OCI-LY7 (cell line): ENCODE measurements at regions not wholly inside any gene's neighbourhood (a gene's known extent, or its start where the extent isn't known, plus 50 kb on each side); places are given as distances from the start of the nearest gene placed in this dataset.

Experiments
- BruUV-seq: library from RNA; stranded (reverse); fragments of 400-500 nt; replicated peaks from 2 replicates; lab custom pipeline; 2021; lab: Mats Ljungman, UMichigan
- CTCF ChIA-PET: fragments of 300-600 bp; sonication (Branson Sonifier 250); formaldehyde crosslinking; loops from one replicate; lab custom pipeline; 2022; ENCODE audit warnings: antibody characterized with exemption; ENCODE audit not compliant: unreplicated experiment; lab: Charles Lee
- POLR2A ChIA-PET: fragments of 300-600 bp; sonication (Branson Sonifier 250); formaldehyde crosslinking; loops from one replicate; lab custom pipeline; 2022; ENCODE audit warnings: antibody characterized with exemption; lab: Charles Lee
- DNase-seq: peaks from one replicate; pipeline ENCODE4 v3.0.0-alpha.2; 2015; ENCODE audit warnings: low spot score
- H2AFZ ChIP-seq: fragments of 200-600 bp; sonication (generic), shearing (Covaris generic); 2 replicates; pipeline ENCODE4 v1.6.1; 2014; ENCODE audit warnings: mild to moderate bottlenecking, antibody characterized with exemption, low read length, moderate library complexity
- H3K27ac ChIP-seq: fragments of 200-600 bp; sonication (generic); 2 replicates; pipeline ENCODE4 v1.5.1; 2014; ENCODE audit warnings: mixed run types, low read depth, mild to moderate bottlenecking, moderate library complexity, low read length, inconsistent platforms; ENCODE audit not compliant: poor library complexity, severe bottlenecking
- H3K36me3 ChIP-seq: fragments of 200-600 bp; sonication (generic); 2 replicates; pipeline ENCODE4 v1.6.1; 2014; ENCODE audit warnings: mild to moderate bottlenecking, antibody characterized with exemption, low read length, moderate library complexity, mixed read lengths; ENCODE audit not compliant: insufficient read depth
- H3K4me1 ChIP-seq: fragments of 200-600 bp; sonication (generic); 2 replicates; pipeline ENCODE4 v1.5.1; 2014; ENCODE audit warnings: mild to moderate bottlenecking, low read length; ENCODE audit not compliant: insufficient read depth, poor library complexity, severe bottlenecking
- H3K4me2 ChIP-seq: fragments of 200-600 bp; sonication (generic); 2 replicates; pipeline ENCODE4 v1.6.1; 2014; ENCODE audit warnings: mild to moderate bottlenecking, low read length
- H3K4me3 ChIP-seq: fragments of 200-600 bp; sonication (generic); 2 replicates; pipeline ENCODE4 v1.5.1; 2014; ENCODE audit warnings: mild to moderate bottlenecking, low read depth, low read length; ENCODE audit not compliant: poor library complexity, severe bottlenecking
- H3K79me2 ChIP-seq: fragments of 200-600 bp; sonication (generic); 2 replicates; pipeline ENCODE4 v1.6.1; 2016; ENCODE audit warnings: low read depth, mild to moderate bottlenecking, low read length, moderate library complexity, mixed read lengths; ENCODE audit not compliant: insufficient read depth
- H3K9me2 ChIP-seq: fragments of 200-600 bp; sonication (generic); 2 replicates; pipeline ENCODE4 v1.6.1; 2016; ENCODE audit warnings: mild to moderate bottlenecking, low read length, mixed read lengths; ENCODE audit not compliant: insufficient read depth
- H3K9me3 ChIP-seq: fragments of 200-600 bp; sonication (generic); 2 replicates; pipeline ENCODE4 v1.6.1; 2014; ENCODE audit warnings: mild to moderate bottlenecking, mixed run types, low read length, mixed read lengths
- H4K20me1 ChIP-seq: fragments of 200-600 bp; sonication (generic); 2 replicates; pipeline ENCODE4 v1.6.1; 2014; ENCODE audit warnings: mild to moderate bottlenecking, antibody characterized with exemption, low read length, moderate library complexity, mixed read lengths; ENCODE audit not compliant: insufficient read depth
- EZH2phosphoT487 ChIP-seq: fragments of 200-600 bp; sonication (generic); IDR thresholded peaks from 2 replicates; pipeline ENCODE4 v1.6.1; 2018; ENCODE audit warnings: low read depth, borderline replicate concordance, mild to moderate bottlenecking, mixed run types, antibody characterized with exemption, low read length, moderate library complexity, mixed read lengths
- intact Hi-C: fragments of 100-400 bp; cut with micrococcal nuclease; formaldehyde crosslinking; loops from one replicate; pipeline ENCODE4 v1.10.0; 2022; ENCODE audit not compliant: unreplicated experiment
- TF ChIP-seq, protein P1 (sequence below): fragments of 200-600 bp; sonication (generic); conservative IDR thresholded peaks from 2 replicates; pipeline ENCODE4 v1.5.1; 2014; ENCODE audit warnings: mild to moderate bottlenecking, antibody characterized with exemption, low read length, moderate library complexity, mixed read lengths

- no peaks in the 10 kb centered on the region for H3K4me1 ChIP-seq
- H3K4me3 ChIP-seq: no peak overlapping the region
- no peak for DNase-seq
- H4K20me1 ChIP-seq: no peaks in the 10 kb centered on the region
- TF ChIP-seq EZH2phosphoT487: no peak
- TF ChIP-seq, protein P1, sequence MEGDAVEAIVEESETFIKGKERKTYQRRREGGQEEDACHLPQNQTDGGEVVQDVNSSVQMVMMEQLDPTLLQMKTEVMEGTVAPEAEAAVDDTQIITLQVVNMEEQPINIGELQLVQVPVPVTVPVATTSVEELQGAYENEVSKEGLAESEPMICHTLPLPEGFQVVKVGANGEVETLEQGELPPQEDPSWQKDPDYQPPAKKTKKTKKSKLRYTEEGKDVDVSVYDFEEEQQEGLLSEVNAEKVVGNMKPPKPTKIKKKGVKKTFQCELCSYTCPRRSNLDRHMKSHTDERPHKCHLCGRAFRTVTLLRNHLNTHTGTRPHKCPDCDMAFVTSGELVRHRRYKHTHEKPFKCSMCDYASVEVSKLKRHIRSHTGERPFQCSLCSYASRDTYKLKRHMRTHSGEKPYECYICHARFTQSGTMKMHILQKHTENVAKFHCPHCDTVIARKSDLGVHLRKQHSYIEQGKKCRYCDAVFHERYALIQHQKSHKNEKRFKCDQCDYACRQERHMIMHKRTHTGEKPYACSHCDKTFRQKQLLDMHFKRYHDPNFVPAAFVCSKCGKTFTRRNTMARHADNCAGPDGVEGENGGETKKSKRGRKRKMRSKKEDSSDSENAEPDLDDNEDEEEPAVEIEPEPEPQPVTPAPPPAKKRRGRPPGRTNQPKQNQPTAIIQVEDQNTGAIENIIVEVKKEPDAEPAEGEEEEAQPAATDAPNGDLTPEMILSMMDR: no peak
- H3K79me2 ChIP-seq: no peaks in the 10 kb centered on the region
- H3K36me3 ChIP-seq: no peaks in the 10 kb centered on the region
- no TSS peak for BruUV-seq
- H3K4me2 ChIP-seq: no peak overlapping the region
- ChIA-PET POLR2A (no interaction called here), CTCF (no interaction called here)
- no peak overlapping the region for H2AFZ ChIP-seq
- H3K9me2 ChIP-seq: no peaks in the 10 kb centered on the region
- intact Hi-C loops: no loop called here
- H3K27ac ChIP-seq: no peak overlapping the region
- no peaks in the 10 kb centered on the region for H3K9me3 ChIP-seq
Observed at GRCh38 chr17:36825521-36825920, 111.8 kb upstream of the LHX1 start.

DNA sequence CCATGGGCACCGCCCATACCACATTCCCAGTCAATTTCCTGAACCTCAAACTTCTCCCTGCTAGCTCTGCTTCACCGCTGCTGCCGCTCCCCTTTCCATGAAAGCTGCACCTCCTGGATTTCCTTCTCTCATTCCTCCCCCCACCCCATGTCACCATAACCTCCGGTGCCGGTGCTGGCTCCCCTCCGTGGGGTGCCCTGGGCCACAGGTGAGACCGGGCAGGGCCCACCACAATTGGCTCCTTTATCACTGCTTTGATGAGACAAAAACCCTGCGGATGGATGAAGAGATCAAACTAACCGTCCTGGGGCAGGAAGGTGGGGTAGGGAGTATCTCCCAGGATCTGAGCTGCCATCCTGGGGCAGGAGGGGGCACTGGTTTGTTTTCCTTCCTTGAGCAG, 111.3 kb upstream of the LHX1 start:
- no peaks in the 10 kb centered on the region for H3K4me1 ChIP-seq
- no peaks in the 10 kb centered on the region for H4K20me1 ChIP-seq
- CTCF ChIA-PET: no interaction called here
- no peaks in the 10 kb centered on the region for H3K9me3 ChIP-seq
- H3K79me2 ChIP-seq: no peaks in the 10 kb centered on the region
- no TSS peak for BruUV-seq
- TF ChIP-seq, protein P1: no peak
- no peak for TF ChIP-seq EZH2phosphoT487
- H3K4me3 ChIP-seq: no peak overlapping the region
- no peaks in the 10 kb centered on the region for H3K9me2 ChIP-seq
- no peak overlapping the region for H2AFZ ChIP-seq
- no peak overlapping the region for H3K4me2 ChIP-seq
- H3K36me3 ChIP-seq: no peaks in the 10 kb centered on the region
- no peak overlapping the region for H3K27ac ChIP-seq
- intact Hi-C loops: no loop called here
- POLR2A ChIA-PET: no interaction called here
- DNase-seq: no peak

DNA sequence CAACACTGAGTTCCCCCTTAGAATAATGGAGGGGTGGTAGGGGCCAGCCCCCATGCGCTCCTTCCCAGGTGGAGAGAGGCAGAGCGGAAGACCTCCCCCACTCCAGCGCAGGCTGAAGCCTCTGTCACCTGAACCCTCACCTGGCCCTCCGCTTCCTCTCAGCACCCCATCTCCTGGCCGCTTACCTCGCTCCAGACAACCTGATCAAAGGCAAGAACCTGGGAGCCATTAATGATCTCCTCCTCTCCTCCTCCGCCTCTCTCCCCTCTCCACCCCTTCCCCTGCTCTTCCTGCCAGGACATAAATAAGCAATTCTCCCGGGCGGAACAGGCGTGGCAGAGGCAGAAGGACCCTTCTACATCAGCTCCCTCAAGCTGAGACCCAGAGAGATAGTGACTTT, 110.2 kb upstream of the LHX1 start:
- no peaks in the 10 kb centered on the region for H3K9me2 ChIP-seq
- H4K20me1 ChIP-seq: no peaks in the 10 kb centered on the region
- no peaks in the 10 kb centered on the region for H3K36me3 ChIP-seq
- no peaks in the 10 kb centered on the region for H3K79me2 ChIP-seq
- H3K27ac ChIP-seq: no peak overlapping the region
- no peak overlapping the region for H2AFZ ChIP-seq
- no peak for DNase-seq
- no peak for TF ChIP-seq EZH2phosphoT487
- TF ChIP-seq, protein P1: no peak
- ChIA-PET CTCF (no interaction called here), POLR2A (no interaction called here)
- H3K4me3 ChIP-seq: no peak overlapping the region
- intact Hi-C loops: no loop called here
- BruUV-seq: no TSS peak
- H3K9me3 ChIP-seq: no peaks in the 10 kb centered on the region
- no peaks in the 10 kb centered on the region for H3K4me1 ChIP-seq
- no peak overlapping the region for H3K4me2 ChIP-seq
